Stimulated activated naive CD8-positive, alpha-beta T cell treated with anti-CD3 and anti-CD28 coated beads, Interleukin-15, Interleukin-2, amounts not matched to agents 100 ng/mL and 50 ng/mL, for 24 hours (primary cell): ENCODE measurements at regions not wholly inside any gene's neighbourhood (a gene's known extent, or its start where the extent isn't known, plus 50 kb on each side); places are given as distances from the start of the nearest gene placed in this dataset.

Experiments used
- H3K27ac Mint-ChIP-seq: one replicate; pipeline ENCODE4 v1.8.0; 2021; ENCODE audit warnings: mild to moderate bottlenecking, mixed read lengths
- H3K27me3 Mint-ChIP-seq: one replicate; pipeline ENCODE4 v1.8.0; 2021; ENCODE audit warnings: mixed read lengths
- H3K36me3 Mint-ChIP-seq: one replicate; pipeline ENCODE4 v1.8.0; 2021; ENCODE audit warnings: low read depth, mixed read lengths
- H3K4me1 Mint-ChIP-seq: one replicate; pipeline ENCODE4 v1.8.0; 2021; ENCODE audit warnings: low read depth, mixed read lengths
- H3K4me3 Mint-ChIP-seq: one replicate; pipeline ENCODE4 v1.8.0; 2021; ENCODE audit warnings: mild to moderate bottlenecking, mixed read lengths
- H3K9me3 Mint-ChIP-seq: one replicate; pipeline ENCODE4 v1.8.0; 2021; ENCODE audit warnings: mixed read lengths

DNA sequence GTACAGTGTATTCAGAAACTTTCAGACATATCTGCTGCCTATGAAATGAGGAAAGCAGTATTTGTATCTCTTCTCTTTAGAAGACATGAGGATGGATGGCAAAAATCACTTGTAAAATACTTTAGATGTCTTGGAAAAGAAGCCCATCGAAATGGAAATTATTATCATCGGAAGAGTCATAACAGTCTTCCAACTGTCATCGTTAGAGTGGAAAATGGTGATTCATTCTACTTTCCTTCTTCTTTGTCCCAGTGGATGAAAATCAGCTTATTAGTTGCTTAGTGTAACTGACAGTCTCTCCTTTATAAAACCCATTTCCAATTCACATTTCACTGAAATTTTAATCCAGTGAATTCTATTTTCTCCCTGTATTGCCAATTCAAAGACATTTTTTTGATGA, 1323.7 kb upstream of the PIK3C3 start:
- peaks cover 11% of the 10 kb centered on the region for H3K9me3 Mint-ChIP-seq

DNA sequence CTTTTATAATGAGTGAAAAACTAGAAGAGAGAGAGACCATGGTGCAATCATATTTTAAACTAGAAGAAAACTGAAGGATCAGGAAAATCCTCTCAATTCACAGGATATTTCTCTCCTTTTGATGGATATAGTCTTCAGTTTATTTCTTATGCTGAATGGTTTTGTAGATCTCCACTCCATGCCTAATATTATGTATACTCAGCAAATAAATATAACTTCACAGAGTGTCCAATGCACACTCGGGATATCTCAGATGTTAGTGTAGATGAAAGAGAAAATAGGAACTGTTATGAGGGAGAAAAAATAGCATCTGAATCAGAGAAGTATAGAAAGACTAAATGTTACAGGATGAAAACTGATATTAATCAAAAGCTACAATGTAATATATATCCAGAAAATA, 1324.5 kb upstream of the PIK3C3 start:
- Mint-ChIP-seq H3K36me3 (no peaks in the 10 kb centered on the region), H3K4me1 (no peaks in the 10 kb centered on the region), H3K4me3 (no peak overlapping the region), H3K27me3 (no peaks in the 10 kb centered on the region), H3K27ac (no peak overlapping the region), H3K9me3 (peaks cover 11% of the 10 kb centered on the region)

More for the DNA sequence above, 1323.7 kb upstream of the PIK3C3 start:
- no peaks in the 10 kb centered on the region for H3K36me3 Mint-ChIP-seq
- H3K4me1 Mint-ChIP-seq: no peaks in the 10 kb centered on the region
- no peak overlapping the region for H3K4me3 Mint-ChIP-seq
- no peaks in the 10 kb centered on the region for H3K27me3 Mint-ChIP-seq
- H3K27ac Mint-ChIP-seq: no peak overlapping the region

DNA sequence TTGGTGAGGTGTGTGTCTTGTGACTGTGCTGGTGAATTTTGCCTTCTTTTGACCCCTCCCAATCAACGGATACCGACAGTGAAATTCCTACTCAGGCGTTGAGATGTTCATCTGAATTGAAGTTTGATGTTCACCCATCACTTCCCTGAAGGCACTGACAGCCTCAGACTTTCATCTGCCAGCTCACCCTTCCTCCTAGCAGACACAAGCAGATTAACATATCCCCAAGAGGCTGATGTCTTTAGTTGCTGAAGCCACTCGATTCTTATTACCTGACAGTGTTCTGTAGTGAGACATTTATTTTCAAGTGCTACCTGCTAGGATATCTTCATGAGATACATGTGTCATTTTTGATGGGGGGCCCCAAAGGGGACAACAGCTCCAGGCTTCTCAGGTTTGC, 1330.1 kb upstream of the PIK3C3 start:
- H3K4me3 Mint-ChIP-seq: no peak overlapping the region
- no peak overlapping the region for H3K27ac Mint-ChIP-seq
- H3K9me3 Mint-ChIP-seq: peaks cover 2% of the 10 kb centered on the region

DNA sequence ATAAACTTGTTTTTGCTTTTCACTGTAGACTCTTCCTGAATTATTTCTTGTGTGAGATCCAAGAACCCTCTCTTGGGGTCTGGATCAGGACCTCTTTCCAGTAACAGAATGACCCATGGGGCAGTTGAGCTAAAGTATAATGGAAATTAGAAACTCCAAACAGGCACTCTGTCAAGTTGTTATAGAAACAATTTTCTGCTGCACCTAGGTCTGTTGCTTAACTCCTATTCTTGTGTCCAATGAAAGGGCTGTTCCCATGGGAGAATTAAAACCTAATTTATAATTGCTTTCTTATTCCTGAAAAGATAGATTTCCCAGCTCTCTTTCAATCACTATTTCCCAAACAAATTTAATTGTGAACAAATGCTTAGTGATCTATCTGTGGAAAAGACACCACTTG, 1341.3 kb upstream of the PIK3C3 start:
- H3K27me3 Mint-ChIP-seq: no peaks in the 10 kb centered on the region
- no peak overlapping the region for H3K4me3 Mint-ChIP-seq
- H3K9me3 Mint-ChIP-seq: peaks cover 3% of the 10 kb centered on the region
- H3K27ac Mint-ChIP-seq: no peak overlapping the region
- H3K36me3 Mint-ChIP-seq: no peaks in the 10 kb centered on the region
- no peaks in the 10 kb centered on the region for H3K4me1 Mint-ChIP-seq

More for the DNA sequence above, 1330.1 kb upstream of the PIK3C3 start:
- Mint-ChIP-seq H3K4me1 (no peaks in the 10 kb centered on the region), H3K27me3 (no peaks in the 10 kb centered on the region), H3K36me3 (no peaks in the 10 kb centered on the region)

GRCh38 chr18:40612356-40612755, 1342.7 kb upstream of the PIK3C3 start:
- H3K9me3 Mint-ChIP-seq: peaks cover 3% of the 10 kb centered on the region
- no peaks in the 10 kb centered on the region for H3K36me3 Mint-ChIP-seq
- H3K27me3 Mint-ChIP-seq: no peaks in the 10 kb centered on the region
- no peak overlapping the region for H3K4me3 Mint-ChIP-seq
- no peak overlapping the region for H3K27ac Mint-ChIP-seq
- H3K4me1 Mint-ChIP-seq: no peaks in the 10 kb centered on the region

- Mint-ChIP-seq H3K36me3 (no peaks in the 10 kb centered on the region), H3K4me1 (no peaks in the 10 kb centered on the region), H3K27me3 (no peaks in the 10 kb centered on the region), H3K4me3 (no peak overlapping the region), H3K27ac (no peak overlapping the region), H3K9me3 (no peaks in the 10 kb centered on the region)
These were observed 1346.8 kb upstream of the PIK3C3 start for GRCh38 chr18:40608226-40608625.

DNA sequence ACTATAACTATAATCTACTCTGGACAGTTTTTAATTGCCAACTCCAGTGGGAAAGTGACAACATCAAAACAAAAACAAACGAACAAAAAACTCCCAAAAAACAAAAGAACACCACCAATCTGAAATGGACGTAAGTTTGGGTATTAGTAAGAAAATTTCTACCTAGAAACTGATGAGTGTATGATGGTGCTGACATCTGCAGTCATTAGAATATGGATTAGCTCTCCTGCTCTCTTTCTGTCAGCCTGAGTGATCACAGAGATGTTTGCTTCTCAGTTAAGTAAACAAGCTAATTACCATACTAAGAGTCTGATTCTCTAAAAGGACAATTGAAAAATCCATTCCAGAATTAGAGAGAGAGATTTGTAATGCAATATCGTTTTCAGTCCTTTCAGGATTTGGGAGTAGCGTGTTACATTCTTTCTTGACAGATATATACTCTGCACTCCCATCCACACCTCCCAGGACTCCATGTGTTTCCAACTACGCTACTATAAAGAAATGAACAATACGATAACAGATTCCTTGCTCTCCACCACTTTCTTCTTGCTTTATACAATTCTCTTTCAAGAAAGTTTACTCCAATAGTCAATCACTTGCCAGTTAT, 1347.4 kb upstream of the PIK3C3 start:
- Mint-ChIP-seq H3K27ac (no peak overlapping the region), H3K9me3 (no peaks in the 10 kb centered on the region), H3K27me3 (no peaks in the 10 kb centered on the region), H3K36me3 (no peaks in the 10 kb centered on the region), H3K4me1 (no peaks in the 10 kb centered on the region), H3K4me3 (no peak overlapping the region)

GRCh38 chr18:40606996-40607395, 1348.0 kb upstream of the PIK3C3 start:
- Mint-ChIP-seq H3K27me3 (no peaks in the 10 kb centered on the region), H3K4me3 (no peak overlapping the region), H3K27ac (no peak overlapping the region), H3K9me3 (no peaks in the 10 kb centered on the region), H3K36me3 (no peaks in the 10 kb centered on the region), H3K4me1 (no peaks in the 10 kb centered on the region)

DNA sequence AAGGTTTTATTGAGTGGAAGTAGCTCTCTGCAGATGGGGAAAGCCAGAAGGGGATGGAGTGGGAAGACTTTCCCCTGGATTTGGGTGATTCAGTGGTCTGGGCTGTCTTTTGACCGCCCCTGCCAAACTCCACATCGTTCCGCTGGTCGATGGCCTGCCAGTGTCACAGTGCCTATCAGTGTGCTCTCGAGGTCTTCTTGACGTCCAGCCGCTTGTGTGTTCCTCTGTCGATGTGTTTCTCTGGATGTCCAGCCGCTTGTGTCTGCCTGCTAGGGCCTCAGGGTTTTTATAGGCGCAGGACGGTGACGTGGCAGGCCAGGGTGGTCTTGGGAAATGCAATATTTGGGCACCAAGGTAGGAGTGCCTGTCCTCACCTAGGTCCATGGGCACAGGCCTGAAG, 1371.4 kb upstream of the PIK3C3 start:
- Mint-ChIP-seq H3K27ac (no peak overlapping the region), H3K27me3 (no peaks in the 10 kb centered on the region), H3K36me3 (no peaks in the 10 kb centered on the region)

GRCh38 chr18:40582105-40582504, 1372.9 kb upstream of the PIK3C3 start:
- no peak overlapping the region for H3K27ac Mint-ChIP-seq
- H3K4me3 Mint-ChIP-seq: no peak overlapping the region
- H3K36me3 Mint-ChIP-seq: no peaks in the 10 kb centered on the region
- no peaks in the 10 kb centered on the region for H3K4me1 Mint-ChIP-seq
- H3K27me3 Mint-ChIP-seq: no peaks in the 10 kb centered on the region
- no peaks in the 10 kb centered on the region for H3K9me3 Mint-ChIP-seq

More for the DNA sequence above, 1371.4 kb upstream of the PIK3C3 start:
- Mint-ChIP-seq H3K4me1 (no peaks in the 10 kb centered on the region), H3K4me3 (no peak overlapping the region), H3K9me3 (peaks cover 2% of the 10 kb centered on the region)

- Mint-ChIP-seq H3K36me3 (no peaks in the 10 kb centered on the region), H3K27me3 (no peaks in the 10 kb centered on the region), H3K4me3 (no peak overlapping the region), H3K9me3 (no peaks in the 10 kb centered on the region), H3K4me1 (no peaks in the 10 kb centered on the region), H3K27ac (no peak overlapping the region)
These were observed 1377.1 kb upstream of the PIK3C3 start for GRCh38 chr18:40577981-40578365.

GRCh38 chr18:40577239-40577980, 1377.6 kb upstream of the PIK3C3 start:
- Mint-ChIP-seq H3K27ac (no peak overlapping the region), H3K27me3 (no peaks in the 10 kb centered on the region), H3K36me3 (no peaks in the 10 kb centered on the region), H3K9me3 (no peaks in the 10 kb centered on the region), H3K4me3 (no peak overlapping the region), H3K4me1 (no peaks in the 10 kb centered on the region)

DNA sequence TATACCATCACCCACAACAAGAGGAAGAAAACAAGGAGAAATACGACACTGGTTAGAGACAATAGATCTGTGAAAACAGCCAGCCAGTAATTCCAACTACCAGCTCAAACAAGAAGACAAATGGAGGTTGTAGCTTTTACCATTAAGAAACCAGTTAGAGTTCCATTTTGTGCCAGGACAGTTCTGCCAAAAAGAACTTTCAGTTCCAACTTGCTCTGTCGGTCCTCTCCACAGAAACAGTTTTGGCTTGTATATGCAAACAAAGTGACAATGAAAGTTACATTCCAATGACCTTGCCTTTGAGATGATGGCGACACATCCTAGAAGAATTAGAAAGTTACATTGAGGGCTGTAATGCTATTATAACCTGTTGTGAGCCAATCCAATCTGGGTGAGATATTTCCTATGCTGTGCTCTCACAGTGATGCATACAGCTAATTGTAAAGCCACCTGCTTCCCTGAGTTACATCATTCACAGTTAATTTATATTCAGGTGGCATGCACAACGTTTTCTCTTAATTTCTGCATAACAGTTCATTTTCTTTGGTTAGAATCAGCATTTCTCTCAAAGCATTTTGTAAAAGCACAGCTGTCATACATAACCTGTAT, 1378.4 kb upstream of the PIK3C3 start:
- Mint-ChIP-seq H3K27me3 (no peaks in the 10 kb centered on the region), H3K9me3 (no peaks in the 10 kb centered on the region), H3K36me3 (no peaks in the 10 kb centered on the region), H3K4me1 (no peaks in the 10 kb centered on the region), H3K27ac (no peak overlapping the region), H3K4me3 (no peak overlapping the region)

GRCh38 chr18:40570615-40571014, 1384.4 kb upstream of the PIK3C3 start:
- Mint-ChIP-seq H3K27ac (no peak overlapping the region), H3K4me1 (no peaks in the 10 kb centered on the region), H3K4me3 (no peak overlapping the region), H3K9me3 (no peaks in the 10 kb centered on the region), H3K27me3 (no peaks in the 10 kb centered on the region), H3K36me3 (no peaks in the 10 kb centered on the region)

DNA sequence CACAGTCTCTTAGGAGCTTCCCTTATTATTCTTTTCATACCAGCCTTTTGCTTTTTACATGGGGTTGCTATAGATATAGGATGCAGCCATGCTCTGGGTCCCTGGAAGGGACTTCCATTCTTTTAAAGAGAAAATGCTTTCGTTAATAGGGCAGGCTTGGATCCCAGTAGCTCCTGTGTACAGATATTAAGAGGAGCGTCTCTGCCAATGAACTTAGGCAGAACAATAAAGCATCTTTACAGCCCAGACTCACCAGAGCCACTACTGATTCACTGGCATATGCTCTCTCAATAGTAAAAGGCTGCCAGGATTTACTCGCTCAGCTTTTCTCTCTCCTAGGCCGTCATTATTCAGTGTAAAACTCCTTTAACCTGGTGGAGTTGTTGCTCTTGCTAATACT, 1385.4 kb upstream of the PIK3C3 start:
- Mint-ChIP-seq H3K9me3 (peaks cover 6% of the 10 kb centered on the region), H3K4me3 (no peak overlapping the region), H3K36me3 (no peaks in the 10 kb centered on the region), H3K4me1 (no peaks in the 10 kb centered on the region), H3K27me3 (no peaks in the 10 kb centered on the region), H3K27ac (no peak overlapping the region)

DNA sequence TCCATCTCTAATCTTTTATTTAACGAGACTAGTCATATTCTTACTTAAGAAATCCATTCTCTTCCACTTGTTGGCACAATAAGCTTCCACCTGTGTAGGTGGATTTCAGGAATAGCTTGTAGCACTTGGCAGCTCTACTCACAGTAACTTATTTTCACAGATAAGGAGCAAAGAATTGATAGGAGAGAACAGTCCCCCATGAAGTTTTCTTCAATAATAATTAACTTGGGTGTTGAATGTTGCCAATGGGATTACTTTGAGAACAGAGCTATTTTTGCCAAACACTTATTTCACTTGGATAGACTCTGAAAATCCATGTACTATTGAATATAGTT, 1388.6 kb upstream of the PIK3C3 start:
- H3K27ac Mint-ChIP-seq: no peak overlapping the region

More for the DNA sequence above, 1388.6 kb upstream of the PIK3C3 start:
- H3K4me3 Mint-ChIP-seq: no peak overlapping the region
- H3K36me3 Mint-ChIP-seq: no peaks in the 10 kb centered on the region
- H3K27me3 Mint-ChIP-seq: no peaks in the 10 kb centered on the region
- no peaks in the 10 kb centered on the region for H3K4me1 Mint-ChIP-seq
- H3K9me3 Mint-ChIP-seq: peaks cover 8% of the 10 kb centered on the region
